ENCODE measurements at regions not wholly inside any gene's neighbourhood (a gene's known extent, or its start where the extent isn't known, plus 50 kb on each side); places are given as distances from the start of the nearest gene placed in this dataset.

DNA sequence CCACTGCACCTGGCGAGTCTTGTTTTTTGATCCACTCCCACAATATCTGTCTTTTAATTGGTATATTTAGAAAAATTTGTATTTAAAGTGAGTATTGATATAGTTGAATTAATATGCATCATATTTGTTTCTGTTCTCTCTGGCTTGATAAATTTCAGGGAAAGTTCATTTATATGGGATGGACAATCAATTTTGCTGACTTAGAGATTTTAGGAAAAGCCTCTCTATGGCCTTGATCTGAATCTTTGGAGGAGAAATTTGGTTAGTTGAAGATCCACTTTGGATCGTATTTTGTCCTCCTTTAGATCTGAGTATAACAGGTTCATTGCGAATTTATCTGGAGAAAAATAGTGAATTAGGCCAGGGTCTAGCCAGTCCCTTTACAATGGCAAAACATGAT lies 67.2 kb downstream of the SPRY2 start:
- TF ChIP-seq CTCF (IDR thresholded peaks at IDR 0.05) (no peak), POLR2A (IDR thresholded peaks at IDR 0.05) (no peak), EP300 (IDR thresholded peaks at IDR 0.05) (no peak)

Data from ovary (tissue), 3 donors.